ENCODE measurements at regions not wholly inside any gene's neighbourhood (a gene's known extent, or its start where the extent isn't known, plus 50 kb on each side); places are given as distances from the start of the nearest gene placed in this dataset.

DNA sequence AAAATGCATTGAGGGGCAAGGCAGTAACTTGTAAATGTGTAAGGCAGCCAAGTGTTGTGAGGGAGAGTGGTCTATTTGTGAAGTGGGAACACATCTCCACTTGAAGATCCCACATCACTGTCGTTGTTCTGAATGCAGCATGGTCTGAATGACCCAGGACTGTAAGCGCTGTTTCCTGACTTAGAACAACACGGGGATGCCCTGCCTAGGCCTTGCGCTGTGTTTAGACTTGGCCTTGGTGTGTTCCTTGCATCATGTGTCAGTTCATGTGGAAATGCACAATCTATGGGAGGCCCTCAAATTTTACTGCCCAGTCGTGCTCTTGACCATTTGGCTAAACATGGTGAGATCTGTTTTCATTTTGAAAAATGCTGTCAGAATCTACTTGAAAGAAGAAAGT lies 205.1 kb downstream of the SOX11 start:
- H3K4me3 Mint-ChIP-seq (ENCODE audit: unreplicated experiment) = no peak overlapping the region
- H3K36me3 Mint-ChIP-seq (ENCODE audit: unreplicated experiment) = no peaks in the 10 kb centered on the region
- H3K27me3 Mint-ChIP-seq (ENCODE audit: unreplicated experiment) = peaks cover 3% of the 10 kb centered on the region
- TF ChIP-seq, protein P1, sequence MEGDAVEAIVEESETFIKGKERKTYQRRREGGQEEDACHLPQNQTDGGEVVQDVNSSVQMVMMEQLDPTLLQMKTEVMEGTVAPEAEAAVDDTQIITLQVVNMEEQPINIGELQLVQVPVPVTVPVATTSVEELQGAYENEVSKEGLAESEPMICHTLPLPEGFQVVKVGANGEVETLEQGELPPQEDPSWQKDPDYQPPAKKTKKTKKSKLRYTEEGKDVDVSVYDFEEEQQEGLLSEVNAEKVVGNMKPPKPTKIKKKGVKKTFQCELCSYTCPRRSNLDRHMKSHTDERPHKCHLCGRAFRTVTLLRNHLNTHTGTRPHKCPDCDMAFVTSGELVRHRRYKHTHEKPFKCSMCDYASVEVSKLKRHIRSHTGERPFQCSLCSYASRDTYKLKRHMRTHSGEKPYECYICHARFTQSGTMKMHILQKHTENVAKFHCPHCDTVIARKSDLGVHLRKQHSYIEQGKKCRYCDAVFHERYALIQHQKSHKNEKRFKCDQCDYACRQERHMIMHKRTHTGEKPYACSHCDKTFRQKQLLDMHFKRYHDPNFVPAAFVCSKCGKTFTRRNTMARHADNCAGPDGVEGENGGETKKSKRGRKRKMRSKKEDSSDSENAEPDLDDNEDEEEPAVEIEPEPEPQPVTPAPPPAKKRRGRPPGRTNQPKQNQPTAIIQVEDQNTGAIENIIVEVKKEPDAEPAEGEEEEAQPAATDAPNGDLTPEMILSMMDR (IDR thresholded peaks at IDR 0.05) = no peak
- no peaks in the 10 kb centered on the region for H3K4me1 Mint-ChIP-seq (ENCODE audit: unreplicated experiment)
- no peak overlapping the region for H3K27ac Mint-ChIP-seq (ENCODE audit: unreplicated experiment)
- H3K9me3 Mint-ChIP-seq (ENCODE audit: unreplicated experiment) = no peaks in the 10 kb centered on the region
- no peak for DNase-seq (ENCODE audit: extremely low spot score, unreplicated experiment)

- Mint-ChIP-seq H3K27ac (ENCODE audit: unreplicated experiment) (no peak overlapping the region), H3K9me3 (ENCODE audit: unreplicated experiment) (no peaks in the 10 kb centered on the region), H3K36me3 (ENCODE audit: unreplicated experiment) (no peaks in the 10 kb centered on the region), H3K27me3 (ENCODE audit: unreplicated experiment) (peaks cover 5% of the 10 kb centered on the region), H3K4me3 (ENCODE audit: unreplicated experiment) (no peak overlapping the region), H3K4me1 (ENCODE audit: unreplicated experiment) (no peaks in the 10 kb centered on the region)
- TF ChIP-seq, protein P1 (IDR thresholded peaks at IDR 0.05) = no peak
- DNase-seq (ENCODE audit: extremely low spot score, unreplicated experiment) = no peak
These were observed 206.5 kb downstream of the SOX11 start for GRCh38 chr2:5898667-5899066.

DNA sequence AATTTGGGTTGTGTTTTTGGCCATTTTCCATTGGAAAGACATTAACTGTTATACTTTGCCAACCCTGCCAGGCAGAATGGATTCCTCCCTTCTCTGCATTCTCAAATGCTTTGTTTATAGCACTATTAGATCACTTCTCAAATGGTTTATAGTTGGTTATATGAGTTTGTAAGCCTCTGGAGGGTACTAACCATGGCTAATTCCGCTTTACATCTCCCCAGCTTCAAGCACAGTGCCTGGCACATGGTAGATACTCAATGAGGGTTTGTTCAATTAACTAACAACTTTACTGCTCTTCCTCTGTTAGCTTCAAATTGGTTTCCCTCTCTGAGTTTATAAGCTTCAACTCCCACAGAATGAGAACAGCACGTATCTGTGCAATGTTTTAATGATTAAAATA lies 213.5 kb downstream of the SOX11 start:
- H3K27ac Mint-ChIP-seq (ENCODE audit: unreplicated experiment) = no peak overlapping the region
- TF ChIP-seq, protein P1 (IDR thresholded peaks at IDR 0.05) = no peak
- no peak overlapping the region for H3K4me3 Mint-ChIP-seq (ENCODE audit: unreplicated experiment)

DNA sequence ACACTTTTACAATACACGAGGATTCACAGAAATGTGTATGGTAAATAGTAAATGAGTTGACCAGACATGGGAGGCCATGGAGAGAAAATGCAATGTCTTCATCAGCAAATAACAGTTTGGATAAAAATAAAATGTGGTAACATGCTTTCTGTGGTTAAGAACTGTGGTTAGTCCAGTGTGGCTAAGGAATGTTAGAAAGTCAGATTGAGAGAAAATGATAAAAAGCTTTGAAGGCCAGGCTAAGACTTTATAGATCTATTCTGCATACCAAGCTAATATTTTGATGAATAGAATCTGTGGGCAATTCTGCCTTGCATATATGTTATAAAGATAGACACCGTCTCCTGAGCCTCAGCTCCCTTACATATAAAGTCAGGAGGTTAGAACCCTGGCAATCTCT lies 215.9 kb downstream of the SOX11 start:
- TF ChIP-seq, protein P1 (IDR thresholded peaks at IDR 0.05) = no peak
- Mint-ChIP-seq H3K9me3 (ENCODE audit: unreplicated experiment) (no peaks in the 10 kb centered on the region), H3K36me3 (ENCODE audit: unreplicated experiment) (no peaks in the 10 kb centered on the region), H3K4me1 (ENCODE audit: unreplicated experiment) (no peaks in the 10 kb centered on the region), H3K27me3 (ENCODE audit: unreplicated experiment) (peaks cover 7% of the 10 kb centered on the region), H3K27ac (ENCODE audit: unreplicated experiment) (no peak overlapping the region), H3K4me3 (ENCODE audit: unreplicated experiment) (no peak overlapping the region)
- no peak for DNase-seq (ENCODE audit: extremely low spot score, unreplicated experiment)

More for the DNA sequence above, 213.5 kb downstream of the SOX11 start:
- Mint-ChIP-seq H3K27me3 (ENCODE audit: unreplicated experiment) (peaks cover 5% of the 10 kb centered on the region), H3K9me3 (ENCODE audit: unreplicated experiment) (no peaks in the 10 kb centered on the region), H3K4me1 (ENCODE audit: unreplicated experiment) (no peaks in the 10 kb centered on the region), H3K36me3 (ENCODE audit: unreplicated experiment) (no peaks in the 10 kb centered on the region)
- DNase-seq (ENCODE audit: extremely low spot score, unreplicated experiment) = no peak

GRCh38 chr2:5911718-5912117 lies 219.5 kb downstream of the SOX11 start:
- H3K36me3 Mint-ChIP-seq (ENCODE audit: unreplicated experiment) = no peaks in the 10 kb centered on the region
- TF ChIP-seq, protein P1 (IDR thresholded peaks at IDR 0.05) = no peak
- H3K27me3 Mint-ChIP-seq (ENCODE audit: unreplicated experiment) = peaks cover 3% of the 10 kb centered on the region
- H3K4me1 Mint-ChIP-seq (ENCODE audit: unreplicated experiment) = peaks cover 22% of the 10 kb centered on the region
- DNase-seq (ENCODE audit: extremely low spot score, unreplicated experiment) = no peak
- no peak overlapping the region for H3K27ac Mint-ChIP-seq (ENCODE audit: unreplicated experiment)
- H3K9me3 Mint-ChIP-seq (ENCODE audit: unreplicated experiment) = no peaks in the 10 kb centered on the region
- H3K4me3 Mint-ChIP-seq (ENCODE audit: unreplicated experiment) = no peak overlapping the region

Measured in osteocyte (in vitro differentiated cells).